Stimulated activated CD4-positive, alpha-beta T cell treated with anti-CD3 and anti-CD28 coated beads, Interleukin-2, amount 100 ng/mL, for 48 hours (primary cell): ENCODE measurements at regions not wholly inside any gene's neighbourhood (a gene's known extent, or its start where the extent isn't known, plus 50 kb on each side); places are given as distances from the start of the nearest gene placed in this dataset.

Experiments
- DNase-seq, 2 donors: peaks; one replicate each; pipeline ENCODE4 v3.0.0-alpha.2; 2020

DNA sequence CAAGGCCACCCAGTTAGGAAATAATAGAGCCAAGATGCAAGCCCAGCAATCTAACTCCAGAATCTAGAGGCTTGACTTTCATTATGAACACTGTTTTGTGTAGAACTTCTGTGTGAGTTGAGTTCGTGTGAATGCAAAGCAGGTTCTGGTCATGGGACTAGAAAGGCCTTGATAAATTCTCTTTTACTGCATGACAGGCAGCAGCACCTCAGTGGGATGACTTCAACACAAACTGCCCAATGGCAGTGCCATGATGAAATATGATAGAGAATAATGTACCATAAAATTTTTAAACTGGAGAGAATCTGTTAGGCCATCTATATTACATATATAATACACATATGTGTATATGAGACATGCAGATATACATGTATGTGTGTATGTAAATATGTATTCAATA lies 214.5 kb downstream of the KLF5 start:
- no peak for DNase-seq

GRCh38 chr13:73272831-73273230 lies 214.0 kb downstream of the KLF5 start:
- no peak for DNase-seq

DNA sequence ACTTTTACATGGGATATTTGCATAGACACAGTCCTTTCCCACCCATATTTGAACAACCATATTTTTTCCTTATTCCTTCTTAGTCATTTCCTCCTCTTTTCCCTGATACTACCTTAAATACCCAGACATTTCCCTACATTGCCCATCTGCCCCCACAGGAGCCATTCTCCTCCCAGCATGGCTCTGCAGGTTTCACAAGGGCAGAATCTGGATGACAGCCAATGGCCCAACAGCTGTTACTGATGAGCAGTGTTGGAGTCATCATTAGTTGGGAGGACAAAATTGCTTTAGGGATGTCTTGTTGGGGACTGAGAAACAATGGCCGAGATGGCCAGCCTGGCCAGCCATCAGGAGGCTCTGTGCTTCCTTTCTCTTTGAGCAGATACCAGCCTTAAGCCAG lies 209.5 kb downstream of the KLF5 start:
- no peak for DNase-seq

DNA sequence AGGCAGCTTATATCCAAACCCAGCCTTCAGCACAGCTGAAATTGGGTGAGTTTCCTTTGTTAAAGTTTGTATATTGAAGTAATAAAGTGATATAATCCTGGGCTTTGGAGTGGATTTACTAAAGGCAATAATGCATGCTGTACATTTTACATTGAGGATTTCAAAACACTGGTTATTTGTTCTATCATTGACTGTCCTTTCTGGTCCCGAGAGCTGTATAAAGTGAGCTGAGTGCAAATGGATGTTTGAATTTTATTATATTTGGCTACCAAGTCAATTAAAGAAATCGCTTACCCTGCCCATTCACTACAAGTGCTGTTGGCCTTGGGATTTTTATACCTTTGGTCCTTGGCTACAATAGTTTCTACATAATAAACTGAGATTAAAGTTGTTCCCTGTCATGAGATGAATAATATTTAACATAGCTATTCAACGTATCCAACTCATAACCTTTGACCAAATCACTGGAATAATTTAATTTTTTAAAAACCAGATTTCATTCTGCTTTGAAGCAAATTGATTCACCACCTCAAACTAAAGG lies 207.9 kb downstream of the KLF5 start:
- DNase-seq, result no peak

GRCh38 chr13:73262862-73263627 lies 204.2 kb downstream of the KLF5 start:
- no peak for DNase-seq

DNA sequence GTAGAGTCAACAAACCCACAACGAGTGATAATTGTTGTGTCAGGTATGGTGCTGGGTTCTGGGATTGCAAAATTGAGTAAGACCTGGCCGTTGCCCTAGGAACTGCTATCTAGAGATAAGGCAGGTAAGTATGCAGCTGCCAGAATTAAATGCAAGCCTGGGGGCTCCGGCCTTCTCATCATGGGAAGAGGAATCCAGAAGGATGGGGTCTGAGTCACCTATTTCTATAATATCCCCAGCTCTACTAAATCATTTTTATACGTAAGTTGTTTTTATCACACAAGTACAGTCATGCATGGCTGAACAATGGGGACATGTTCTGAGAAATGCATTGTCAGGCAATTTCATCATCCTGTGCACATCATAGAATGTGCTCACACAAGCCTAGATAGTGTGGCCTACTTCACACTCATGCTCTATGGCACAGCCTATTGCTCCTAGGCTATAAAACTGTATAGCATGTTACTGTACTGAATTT lies 203.0 kb downstream of the KLF5 start:
- DNase-seq, result no peak

DNA sequence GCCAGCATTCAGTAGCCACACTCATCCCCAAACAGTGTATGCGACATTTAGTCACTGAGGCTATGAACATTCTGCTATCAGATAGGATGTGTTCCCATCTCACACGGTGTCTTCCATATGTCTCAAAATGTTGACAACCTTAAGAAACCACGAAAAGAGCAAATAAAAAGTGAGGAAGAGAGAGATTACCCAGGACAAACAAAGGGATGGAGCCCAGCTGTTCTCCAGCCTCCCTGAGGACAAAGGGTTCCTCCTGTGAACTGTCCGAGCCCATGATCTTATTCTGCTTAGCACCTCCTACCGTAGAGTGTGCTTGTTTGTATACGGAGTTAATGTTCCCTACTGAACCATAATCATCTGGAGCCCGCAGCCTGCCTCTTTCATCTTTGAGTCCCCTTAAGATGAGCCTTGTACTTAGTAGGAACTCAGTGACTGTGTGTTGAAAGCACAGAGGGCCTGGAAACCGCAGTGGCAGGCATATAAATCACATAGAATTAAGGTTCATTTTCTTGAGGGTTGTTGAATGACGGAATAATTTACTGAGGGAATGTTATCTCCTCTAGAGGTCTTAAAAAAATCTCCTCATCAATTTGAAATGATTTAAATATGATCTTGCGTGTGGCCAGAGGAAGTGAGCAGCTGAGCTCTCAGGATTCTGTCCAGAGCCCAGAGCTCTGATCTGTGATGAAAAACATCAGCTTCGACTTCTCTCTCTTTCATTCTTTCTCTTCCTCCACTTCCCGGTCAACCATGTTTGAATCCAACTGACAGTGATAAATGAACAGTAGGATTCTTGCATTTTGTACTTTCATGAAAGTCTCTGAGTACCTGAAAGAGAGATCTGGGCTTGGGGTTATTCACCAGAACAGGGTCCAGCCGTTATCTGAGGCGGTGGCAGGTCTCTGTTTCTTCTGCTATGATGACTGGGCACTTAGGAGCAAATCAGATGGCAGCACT lies 200.5 kb downstream of the KLF5 start:
- no peak for DNase-seq

DNA sequence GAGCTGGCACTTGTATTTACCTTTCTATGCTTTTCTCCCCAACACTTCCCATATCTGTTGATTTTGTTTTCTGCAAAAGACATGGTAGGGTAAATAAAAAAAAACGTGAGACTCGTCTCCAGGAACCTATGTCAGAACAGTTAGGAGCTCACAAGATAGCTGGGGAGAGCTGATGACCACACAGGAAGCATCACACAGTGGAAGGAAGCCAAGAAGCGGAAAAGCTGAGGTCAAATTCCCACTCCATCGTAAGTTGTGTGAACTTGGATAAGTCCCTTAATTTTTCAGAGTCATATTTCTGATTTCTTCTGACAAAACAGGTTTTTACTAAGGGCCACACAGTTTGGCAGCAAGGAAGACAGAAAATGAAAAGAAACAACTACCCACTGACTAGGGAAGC lies 199.6 kb downstream of the KLF5 start:
- no peak for DNase-seq

GRCh38 chr13:73254827-73255226 lies 196.0 kb downstream of the KLF5 start:
- DNase-seq, result no peak

GRCh38 chr13:73251626-73252265 lies 192.9 kb downstream of the KLF5 start:
- no peak for DNase-seq

GRCh38 chr13:73250061-73250460 lies 191.3 kb downstream of the KLF5 start:
- no peak for DNase-seq

DNA sequence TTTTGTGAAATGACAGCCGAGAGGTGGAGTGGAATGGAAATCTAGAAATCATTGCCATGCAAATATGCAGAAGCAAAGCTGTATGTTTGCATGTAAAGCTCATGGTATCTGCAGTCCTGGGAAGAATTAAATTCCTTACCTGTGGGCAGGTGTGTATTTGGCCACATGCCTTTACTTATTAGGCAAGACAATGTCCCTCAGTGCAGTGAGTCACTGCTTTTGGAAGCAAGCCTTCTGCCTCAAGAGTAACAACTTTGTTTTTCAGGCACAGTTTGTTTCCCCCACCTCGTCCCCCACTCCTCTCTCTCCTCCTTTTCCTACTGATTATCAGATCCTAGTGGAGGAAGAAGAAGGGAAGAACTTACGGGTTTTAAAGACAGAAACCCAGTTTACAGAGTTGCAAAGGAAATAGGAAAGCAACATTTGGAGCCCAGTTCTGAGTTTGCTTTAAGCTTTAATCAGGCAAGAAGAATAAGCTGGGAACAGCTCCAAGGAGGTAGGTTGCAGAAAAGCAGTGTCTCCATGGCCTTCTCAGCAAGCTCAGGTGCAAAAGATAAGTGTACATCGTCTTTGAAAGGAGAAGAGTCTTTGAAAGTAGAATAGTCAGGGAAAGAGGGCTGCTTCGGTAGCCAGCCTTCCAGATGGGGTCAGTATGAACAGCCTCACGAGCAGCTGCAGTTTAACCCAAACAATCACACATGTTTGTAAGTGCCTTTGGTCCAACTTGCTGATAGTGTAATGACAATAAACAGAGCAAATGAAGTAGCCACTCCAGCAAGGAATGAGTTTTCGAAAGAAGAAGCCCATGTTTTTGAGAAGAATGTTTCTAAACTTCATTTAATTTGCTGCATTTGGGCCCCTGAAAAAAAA lies 190.1 kb downstream of the KLF5 start:
- no peak for DNase-seq

GRCh38 chr13:73248154-73248553 lies 189.3 kb downstream of the KLF5 start:
- DNase-seq, result no peak

DNA sequence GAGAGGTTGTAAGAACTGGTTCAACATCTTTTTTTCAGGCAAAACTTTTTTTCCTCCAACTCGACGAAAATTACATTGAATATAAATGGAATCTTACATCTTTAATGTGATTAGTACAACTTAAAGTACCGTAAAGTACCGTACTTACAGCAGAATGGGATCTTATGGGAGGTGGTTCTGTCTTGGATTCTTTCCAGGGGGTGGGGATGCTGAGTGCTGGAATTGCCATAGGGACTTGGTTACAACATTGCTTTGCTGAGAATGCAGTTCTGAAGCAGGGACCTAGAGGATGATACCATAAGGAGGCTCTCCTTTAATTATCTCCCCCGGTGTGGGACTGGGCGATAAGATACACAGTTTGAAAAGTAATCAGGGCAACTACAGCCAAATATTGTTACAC lies 186.4 kb downstream of the KLF5 start:
- DNase-seq, result no peak

DNA sequence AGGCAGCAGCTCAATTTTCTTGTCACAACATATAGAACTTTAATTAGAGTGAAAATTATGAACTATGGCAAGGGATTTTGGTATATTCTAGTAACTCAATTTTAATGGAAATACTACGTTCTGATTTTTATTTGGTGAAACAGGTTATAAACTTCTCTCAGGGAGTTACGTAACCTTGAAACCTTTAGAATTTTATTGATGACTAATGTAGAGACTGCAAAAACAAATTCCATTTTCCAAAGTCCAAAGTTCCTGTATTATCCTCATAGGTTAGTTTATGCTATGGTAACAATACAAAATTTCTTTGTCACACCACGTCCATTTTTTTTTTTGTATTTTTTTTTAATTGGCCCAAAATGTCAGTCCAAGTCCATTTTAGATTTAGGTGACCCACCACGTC lies 185.7 kb downstream of the KLF5 start:
- no peak for DNase-seq

GRCh38 chr13:73242515-73243015 lies 183.8 kb downstream of the KLF5 start:
- DNase-seq, result no peak

- DNase-seq, result no peak
These were observed 181.4 kb downstream of the KLF5 start for GRCh38 chr13:73240193-73240592.

GRCh38 chr13:73235385-73235784 lies 176.6 kb downstream of the KLF5 start:
- no peak for DNase-seq

- DNase-seq, result no peak
These were observed 172.7 kb downstream of the KLF5 start for GRCh38 chr13:73231471-73231870.

DNA sequence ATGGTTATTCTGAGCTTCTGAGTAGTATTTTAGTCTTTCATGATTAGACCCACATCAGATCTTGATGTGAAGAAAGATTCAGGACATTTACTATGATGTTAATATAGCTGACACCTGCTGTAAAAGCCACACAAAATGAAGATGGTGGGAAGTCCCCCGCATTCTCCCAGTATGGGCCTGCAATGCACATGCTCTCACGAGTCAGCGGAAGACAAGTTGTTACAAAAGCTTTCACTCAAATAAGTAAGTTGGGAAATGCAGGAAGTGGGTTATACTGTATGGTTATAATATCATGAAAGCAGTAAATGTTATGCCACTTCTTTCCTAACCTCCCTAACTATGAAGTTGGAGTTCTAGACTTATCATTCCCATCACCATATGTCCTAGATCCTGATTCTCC lies 171.9 kb downstream of the KLF5 start:
- DNase-seq, result no peak

- DNase-seq, result no peak
These were observed 169.7 kb downstream of the KLF5 start for GRCh38 chr13:73228546-73228945.

DNA sequence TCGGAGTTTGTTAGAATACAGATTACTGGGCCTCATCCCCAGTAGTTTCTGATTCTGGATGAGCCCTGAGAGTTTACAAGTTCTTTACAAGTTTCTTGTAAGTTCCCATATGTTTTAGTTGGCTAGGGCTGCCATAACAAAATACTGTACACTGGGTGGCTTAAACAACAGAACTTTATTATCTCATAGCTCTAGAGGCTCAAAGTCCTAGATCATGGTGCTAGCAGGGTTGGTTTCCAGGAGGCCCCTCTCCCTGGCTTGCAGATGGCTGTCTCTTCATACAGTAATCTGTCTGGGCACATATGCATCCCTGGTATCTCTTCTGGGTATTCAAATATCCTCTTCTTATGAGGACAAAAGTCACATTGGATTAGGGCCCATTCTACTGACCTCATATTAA lies 167.2 kb downstream of the KLF5 start:
- no peak for DNase-seq
